HG03103 (cell line): ENCODE measurements at regions not wholly inside any gene's neighbourhood (a gene's known extent, or its start where the extent isn't known, plus 50 kb on each side); places are given as distances from the start of the nearest gene placed in this dataset.
"Not testable (repeated sequence)": the region's sequence is repeated elsewhere in the genome, so short reads cannot be mapped to it uniquely, and the experiment has no call there.

Experiments
- ATAC-seq: cut with Tn5 transposase; IDR thresholded peaks from one replicate; pipeline ENCODE4 v1.9.1; 2021; ENCODE audit warnings: low read depth; ENCODE audit not compliant: unreplicated experiment

- no peak for ATAC-seq
Measured at GRCh38 chr4:177175473-177175872, 134.2 kb upstream of the NEIL3 start.

GRCh38 chr4:177177541-177178081 is 132.1 kb upstream of the NEIL3 start:
- no peak for ATAC-seq

- ATAC-seq, result no peak
Measured at GRCh38 chr4:177178246-177178645, 131.4 kb upstream of the NEIL3 start.

- no peak for ATAC-seq
Measured at GRCh38 chr4:177182166-177182565, 127.5 kb upstream of the NEIL3 start.

- no peak for ATAC-seq
Measured at GRCh38 chr4:177182728-177183127, 126.9 kb upstream of the NEIL3 start.

GRCh38 chr4:177185151-177185550 is 124.5 kb upstream of the NEIL3 start:
- no peak for ATAC-seq

GRCh38 chr4:177185579-177185978 is 124.1 kb upstream of the NEIL3 start:
- no peak for ATAC-seq

GRCh38 chr4:177187371-177187770 is 122.3 kb upstream of the NEIL3 start:
- ATAC-seq, result no peak

- no peak for ATAC-seq
Measured at GRCh38 chr4:177190995-177191580, 118.6 kb upstream of the NEIL3 start.

GRCh38 chr4:177191586-177191985 is 118.1 kb upstream of the NEIL3 start:
- no peak for ATAC-seq

- ATAC-seq, result no peak
Measured at GRCh38 chr4:177191991-177192390, 117.7 kb upstream of the NEIL3 start.

- not testable (repeated sequence) for ATAC-seq
Measured at GRCh38 chr4:177193024-177193715, 116.5 kb upstream of the NEIL3 start.

GRCh38 chr4:177194906-177195305 is 114.8 kb upstream of the NEIL3 start:
- no peak for ATAC-seq

GRCh38 chr4:177196615-177197014 is 113.1 kb upstream of the NEIL3 start:
- no peak for ATAC-seq

GRCh38 chr4:177201614-177202013 is 108.1 kb upstream of the NEIL3 start:
- ATAC-seq, result no peak

- no peak for ATAC-seq
Measured at GRCh38 chr4:177204126-177204525, 105.5 kb upstream of the NEIL3 start.

- ATAC-seq, result no peak
Measured at GRCh38 chr4:177214935-177215334, 94.7 kb upstream of the NEIL3 start.

GRCh38 chr4:177220376-177220775 is 89.3 kb upstream of the NEIL3 start:
- ATAC-seq, result no peak

GRCh38 chr4:177222781-177223180 is 86.9 kb upstream of the NEIL3 start:
- no peak for ATAC-seq

- ATAC-seq, result peak; percentile 67
Measured at GRCh38 chr4:177225605-177226004, 84.1 kb upstream of the NEIL3 start.

- ATAC-seq, result no peak
Measured at GRCh38 chr4:177227636-177228035, 82.0 kb upstream of the NEIL3 start.

- no peak for ATAC-seq
Measured at GRCh38 chr4:177228599-177228998, 81.1 kb upstream of the NEIL3 start.
